H9 (cell line): ENCODE measurements at regions not wholly inside any gene's neighbourhood (a gene's known extent, or its start where the extent isn't known, plus 50 kb on each side); places are given as distances from the start of the nearest gene placed in this dataset.

Experiments used
- DNase-seq: peaks from one replicate; pipeline ENCODE4 v3.0.0-alpha.2; 2017
- H2AFZ ChIP-seq: one replicate; pipeline ENCODE4 v1.6.1; 2013; ENCODE audit warnings: mild to moderate bottlenecking, low read length, control low read depth, moderate library complexity
- H2AK5ac ChIP-seq: 2 replicates; pipeline ENCODE4 v1.6.1; 2013; ENCODE audit warnings: low read length, control low read depth, mixed read lengths; ENCODE audit not compliant: insufficient read length
- H2BK120ac ChIP-seq: one replicate; pipeline ENCODE4 v1.6.1; 2013; ENCODE audit warnings: low read depth, mild to moderate bottlenecking, low read length, control low read depth, inconsistent platforms; ENCODE audit not compliant: poor library complexity, severe bottlenecking
- H2BK12ac ChIP-seq: 2 replicates; pipeline ENCODE4 v1.6.1; 2013; ENCODE audit warnings: low read length, control low read depth, mixed read lengths, low read depth; ENCODE audit not compliant: insufficient read length
- H2BK15ac ChIP-seq: 2 replicates; pipeline ENCODE4 v1.6.1; 2013; ENCODE audit warnings: low read depth, low read length, control low read depth
- H2BK20ac ChIP-seq: one replicate; pipeline ENCODE4 v1.6.1; 2013; ENCODE audit warnings: low read depth, mild to moderate bottlenecking, low read length, control low read depth, inconsistent platforms; ENCODE audit not compliant: poor library complexity, severe bottlenecking
- H2BK5ac ChIP-seq: 2 replicates; pipeline ENCODE4 v1.6.1; 2013; ENCODE audit warnings: low read length, control low read depth, mixed read lengths; ENCODE audit not compliant: insufficient read length
- H3K14ac ChIP-seq: 2 replicates; pipeline ENCODE4 v1.6.1; 2013; ENCODE audit warnings: low read length, control low read depth; ENCODE audit not compliant: insufficient read depth
- H3K18ac ChIP-seq: 2 replicates; pipeline ENCODE4 v1.6.1; 2013; ENCODE audit warnings: low read depth, mild to moderate bottlenecking, mixed read lengths, low read length, control low read depth; ENCODE audit not compliant: insufficient read length
- H3K23ac ChIP-seq: 2 replicates; pipeline ENCODE4 v1.6.1; 2013; ENCODE audit warnings: low read length, control low read depth, mixed read lengths, low read depth; ENCODE audit not compliant: insufficient read length
- H3K23me2 ChIP-seq: 2 replicates; pipeline ENCODE4 v1.6.1; 2013; ENCODE audit warnings: low read depth, mild to moderate bottlenecking, mixed read lengths, low read length, control low read depth; ENCODE audit not compliant: insufficient read length, poor library complexity, severe bottlenecking
- H3K27ac ChIP-seq: 2 replicates; pipeline ENCODE4 v1.5.1; 2013; ENCODE audit warnings: low read length, control low read depth, mixed read lengths, low read depth; ENCODE audit not compliant: insufficient read length
- H3K27me3 ChIP-seq: 2 replicates; pipeline ENCODE4 v1.6.1; 2013; ENCODE audit warnings: low read length, control low read depth, inconsistent platforms; ENCODE audit not compliant: insufficient read depth
- H3K4ac ChIP-seq: 2 replicates; pipeline ENCODE4 v1.6.1; 2013; ENCODE audit warnings: low read depth, mild to moderate bottlenecking, control low read depth, inconsistent platforms, low read length, moderate library complexity
- H3K4me1 ChIP-seq: 2 replicates; pipeline ENCODE4 v1.6.1; 2013; ENCODE audit warnings: low read length, control low read depth, inconsistent platforms; ENCODE audit not compliant: insufficient read depth
- H3K4me2 ChIP-seq: 2 replicates; pipeline ENCODE4 v1.6.1; 2013; ENCODE audit warnings: low read length, control low read depth, mixed read lengths; ENCODE audit not compliant: insufficient read length, insufficient read depth
- H3K56ac ChIP-seq: 2 replicates; pipeline ENCODE4 v1.6.1; 2013; ENCODE audit warnings: low read depth, mild to moderate bottlenecking, mixed read lengths, low read length, control low read depth; ENCODE audit not compliant: insufficient read length
- H3K79me1 ChIP-seq: 2 replicates; pipeline ENCODE4 v1.6.1; 2013; ENCODE audit warnings: low read depth, mild to moderate bottlenecking, moderate library complexity, low read length, control low read depth, inconsistent platforms; ENCODE audit not compliant: insufficient read depth, poor library complexity, severe bottlenecking
- H3K79me2 ChIP-seq: 2 replicates; pipeline ENCODE4 v1.6.1; 2013; ENCODE audit warnings: low read length, control low read depth, inconsistent platforms; ENCODE audit not compliant: insufficient read depth
- H3K9ac ChIP-seq: 2 replicates; pipeline ENCODE4 v1.6.1; 2013; ENCODE audit warnings: low read length, control low read depth, mixed read lengths; ENCODE audit not compliant: insufficient read length; ENCODE audit errors: extremely low read depth
- H3K9me3 ChIP-seq: one replicate; pipeline ENCODE4 v1.6.1; 2013; ENCODE audit warnings: low read depth, low read length, inconsistent platforms; ENCODE audit not compliant: control insufficient read depth
- H3T11ph ChIP-seq: one replicate; pipeline ENCODE4 v1.6.1; 2013; ENCODE audit warnings: mild to moderate bottlenecking, low read length, control low read depth, inconsistent platforms
- H4K20me1 ChIP-seq: one replicate; pipeline ENCODE4 v1.6.1; 2013; ENCODE audit not compliant: control insufficient read depth, insufficient read length, insufficient read depth
- H4K5ac ChIP-seq: 2 replicates; pipeline ENCODE4 v1.6.1; 2013; ENCODE audit warnings: low read depth, mild to moderate bottlenecking, mixed read lengths, low read length, control low read depth; ENCODE audit not compliant: insufficient read length
- H4K8ac ChIP-seq: replicated peaks from 2 replicates; pipeline ENCODE4 v1.6.1; 2013; ENCODE audit warnings: low read length, control low read depth, mixed read lengths, low read depth; ENCODE audit not compliant: insufficient read length
- H4K91ac ChIP-seq: 2 replicates; pipeline ENCODE4 v1.6.1; 2013; ENCODE audit warnings: low read depth, mild to moderate bottlenecking, moderate library complexity, mixed read lengths, low read length, control low read depth; ENCODE audit not compliant: insufficient read length
- H3K27ac Mint-ChIP-seq, 3 experiments: 2 replicates in 2 of 3; 3 replicates in 1 of 3; pipeline ENCODE4 v1.8.0; 2020 to 2021; ENCODE audit warnings: mixed read lengths in 3 of 3, mild to moderate bottlenecking in 1 of 3, moderate library complexity in 1 of 3
- H3K27me3 Mint-ChIP-seq: 2 replicates; pipeline ENCODE4 v1.8.0; 2021; ENCODE audit warnings: low read depth, mild to moderate bottlenecking, moderate library complexity, mixed read lengths
- H3K36me3 Mint-ChIP-seq, 3 experiments: 2 replicates in 2 of 3; 3 replicates in 1 of 3; pipeline ENCODE4 v1.8.0; 2020 to 2021; ENCODE audit warnings: low read depth in 3 of 3, mixed read lengths in 3 of 3; ENCODE audit not compliant: insufficient read depth in 1 of 3
- H3K4me1 Mint-ChIP-seq, 2 experiments: 2 replicates each; pipeline ENCODE4 v1.8.0; 2020; ENCODE audit warnings: mixed read lengths in 2 of 2
- H3K4me3 Mint-ChIP-seq, 2 experiments: 2 replicates in 1 of 2; 3 replicates in 1 of 2; pipeline ENCODE4 v1.8.0; 2020 to 2021; ENCODE audit warnings: mild to moderate bottlenecking in 2 of 2, mixed read lengths in 2 of 2, moderate library complexity in 1 of 2
- H3K9me3 Mint-ChIP-seq, 2 experiments: 2 replicates in 1 of 2; 3 replicates in 1 of 2; pipeline ENCODE4 v1.8.0; 2020; ENCODE audit warnings: mild to moderate bottlenecking in 2 of 2, mixed read lengths in 2 of 2, moderate library complexity in 1 of 2
- CTCF ChIP-seq: fragments of 200-600 bp; sonication (generic); conservative IDR thresholded peaks from 3 replicates; pipeline ENCODE4 v1.8.0; 2021; ENCODE audit warnings: antibody characterized with exemption, mild to moderate bottlenecking
- WGBS: extraction: QIAGEN DNeasy Blood & Tissue Kit; methylation state at CpG from one replicate; pipeline ENCODE4 v1.1.7; 2013; ENCODE audit warnings: missing lambda C conversion rate, low lambda C conversion rate, mixed read lengths; ENCODE audit not compliant: insufficient read length; ENCODE audit errors: extremely low coverage; 5-methylcytosine and 5-hydroxymethylcytosine counted together

- Histone ChIP-seq H3K9me3 (no peaks in the 10 kb centered on the region), H3K4me1 (no peaks in the 10 kb centered on the region), H3K4ac (no peak overlapping the region), H3K23ac (no peak overlapping the region), H3K27me3 (no peaks in the 10 kb centered on the region), H3K9ac (no peak overlapping the region), H2AK5ac (no peak overlapping the region), H3K79me1 (no peaks in the 10 kb centered on the region), H4K20me1 (no peaks in the 10 kb centered on the region), H3K56ac (no peak overlapping the region), H2BK15ac (no peak overlapping the region), H3K79me2 (no peaks in the 10 kb centered on the region), H3K23me2 (no peaks in the 10 kb centered on the region), H2BK20ac (no peak overlapping the region), H4K91ac (no peak overlapping the region), H3T11ph (no peak overlapping the region), H4K8ac (no peak overlapping the region), H2AFZ (no peak overlapping the region), H2BK120ac (no peak overlapping the region), H3K18ac (no peak overlapping the region), H2BK5ac (no peak overlapping the region), H3K14ac (no peak overlapping the region), H4K5ac (no peak overlapping the region), H3K4me2 (no peak overlapping the region), H2BK12ac (no peak overlapping the region), H3K27ac (no peak overlapping the region)
- 0 out of 7 replicates have a peak, but pooled peaks cover 0 to 1% (median 0%) of the 10 kb centered on the region in 3 experiments for H3K36me3 Mint-ChIP-seq
- DNase-seq, result no peak
- H3K4me1 Mint-ChIP-seq, result peaks cover 12 to 13% of the 10 kb centered on the region in 2 experiments
- 0 out of 5 replicates have a peak, but pooled peaks cover 0 to 4% of the 10 kb centered on the region in 2 experiments for H3K9me3 Mint-ChIP-seq
- H3K4me3 Mint-ChIP-seq, result no peak overlapping the region
- TF ChIP-seq CTCF, result no peak
- H3K27ac Mint-ChIP-seq, result no peak overlapping the region
- H3K27me3 Mint-ChIP-seq, result no peaks in the 10 kb centered on the region; the same call in none of the 2 replicates
- WGBS, result no CpG with 5 or more reads among the region's 6 CpGs
Measured at GRCh38 chr2:236654496-236654895, 84.9 kb downstream of the ACKR3 start.
